GM19372 (cell line): ENCODE measurements at regions not wholly inside any gene's neighbourhood (a gene's known extent, or its start where the extent isn't known, plus 50 kb on each side); places are given as distances from the start of the nearest gene placed in this dataset.

ENCODE experiments used
- ATAC-seq: cut with Tn5 transposase; IDR thresholded peaks from one replicate; pipeline ENCODE4 v1.9.1; 2021; ENCODE audit warnings: mild to moderate bottlenecking, low read depth, moderate library complexity; ENCODE audit not compliant: unreplicated experiment

DNA sequence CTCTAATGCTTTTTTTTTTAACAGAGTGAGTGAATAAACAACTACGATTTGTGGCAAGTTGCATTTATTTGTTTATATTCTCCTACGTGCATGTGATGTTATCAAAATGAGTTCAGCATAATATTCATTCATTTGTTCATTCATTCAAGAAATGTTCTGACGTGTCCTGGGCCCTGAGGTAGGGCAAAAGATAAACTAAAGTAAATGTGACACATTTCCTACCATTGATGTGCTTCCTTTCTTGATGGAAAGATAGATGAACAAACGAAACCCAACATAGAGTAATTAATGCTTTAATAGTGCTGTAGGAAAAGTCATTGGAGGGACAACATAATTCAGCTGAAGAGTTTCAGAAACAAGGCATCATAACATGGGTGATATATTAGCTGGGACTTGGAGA lies 261.5 kb upstream of the KCNMB2 start:
- ATAC-seq, result no peak

GRCh38 chr3:178275311-178275710 lies 260.9 kb upstream of the KCNMB2 start:
- no peak for ATAC-seq

DNA sequence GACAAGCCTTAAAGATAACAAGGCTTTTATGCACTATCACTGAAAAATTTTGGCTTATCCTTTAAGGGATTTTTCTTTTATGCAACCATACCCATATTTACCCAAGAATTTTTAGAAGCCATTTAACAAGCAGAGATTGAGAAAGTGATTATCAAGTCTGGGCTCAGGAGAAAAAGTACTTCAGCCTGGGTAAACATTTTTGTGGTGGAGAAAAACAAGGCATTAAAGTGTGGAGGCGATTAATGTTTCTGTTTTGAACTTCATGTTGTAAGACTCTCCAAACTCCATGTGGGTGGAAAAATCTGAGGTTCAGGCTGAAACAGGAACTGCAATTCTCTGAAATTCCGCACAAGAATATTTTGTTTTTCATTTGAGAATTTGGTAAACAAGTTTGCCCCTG lies 260.4 kb upstream of the KCNMB2 start:
- ATAC-seq, result no peak

DNA sequence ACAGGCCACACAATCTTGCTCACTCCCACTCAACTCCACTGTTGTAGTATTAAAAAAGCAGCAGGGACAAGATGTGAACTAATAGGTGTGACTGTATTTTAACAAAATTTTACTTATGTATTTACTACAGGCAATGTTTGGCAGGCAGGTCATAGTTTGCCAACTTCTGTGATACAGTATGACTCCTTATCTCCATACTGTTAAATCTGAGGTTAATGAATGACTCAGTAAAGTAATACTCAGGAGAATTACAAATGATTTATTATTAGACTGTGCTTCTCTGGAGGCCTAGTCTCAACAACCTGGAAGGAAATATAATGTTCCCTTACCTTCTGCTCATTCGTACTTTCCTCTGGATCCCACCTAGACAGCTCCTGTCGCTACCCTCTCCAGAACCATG lies 258.6 kb upstream of the KCNMB2 start:
- ATAC-seq, result no peak

- no peak for ATAC-seq
These were observed 252.7 kb upstream of the KCNMB2 start for GRCh38 chr3:178283561-178283960.

- no peak for ATAC-seq
These were observed 252.1 kb upstream of the KCNMB2 start for GRCh38 chr3:178284181-178284580.

DNA sequence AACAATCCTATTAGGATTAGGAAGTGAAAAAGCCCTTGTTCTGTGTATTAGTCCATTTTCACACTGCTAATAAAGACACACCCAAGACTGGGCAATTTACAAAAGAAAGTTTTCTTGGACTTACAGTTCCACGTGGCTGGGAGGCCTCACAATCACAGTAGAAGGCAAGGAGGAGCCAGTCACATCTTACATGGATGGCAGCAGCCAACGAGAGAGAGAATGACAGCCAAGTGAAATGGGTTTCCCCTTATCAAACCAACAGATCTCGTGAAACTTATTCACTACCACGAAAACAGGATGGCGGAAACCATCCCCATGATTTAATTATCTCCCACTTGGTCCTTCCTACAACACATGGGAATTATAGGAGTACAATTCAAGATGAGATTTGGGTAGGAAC lies 248.2 kb upstream of the KCNMB2 start:
- no peak for ATAC-seq

DNA sequence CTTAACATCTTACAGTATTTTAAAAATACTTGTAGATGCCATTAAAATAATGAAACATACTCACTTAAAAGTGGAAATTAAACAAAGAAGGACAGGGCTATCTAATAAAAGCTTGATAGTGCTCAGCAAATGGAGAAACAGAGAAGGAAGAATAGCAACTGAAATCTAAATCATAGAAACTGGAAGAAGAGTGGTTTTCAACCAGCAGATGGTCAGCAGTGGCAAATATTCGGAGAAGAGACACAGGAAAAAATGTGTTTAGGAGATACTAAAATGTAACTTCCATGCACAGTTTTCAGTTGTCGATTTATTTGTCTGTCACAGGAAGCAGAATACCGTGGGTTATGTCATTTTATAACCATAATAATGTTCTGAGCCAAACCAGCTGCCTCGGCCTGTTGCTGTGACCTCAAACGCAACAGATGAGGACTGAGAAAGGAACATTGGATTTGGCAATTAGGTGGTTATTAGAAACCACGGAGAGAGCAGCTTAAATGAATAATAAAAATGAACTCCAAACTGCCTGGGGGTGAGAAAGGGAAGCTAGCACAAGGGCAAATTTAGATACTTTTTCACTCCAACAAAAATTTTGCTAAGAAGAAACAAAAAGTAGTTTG lies 246.6 kb upstream of the KCNMB2 start:
- ATAC-seq, result no peak

- no peak for ATAC-seq
These were observed 244.5 kb upstream of the KCNMB2 start for GRCh38 chr3:178291574-178292370.

- no peak for ATAC-seq
These were observed 240.8 kb upstream of the KCNMB2 start for GRCh38 chr3:178295292-178295912.

GRCh38 chr3:178297199-178297598 lies 239.0 kb upstream of the KCNMB2 start:
- no peak for ATAC-seq

DNA sequence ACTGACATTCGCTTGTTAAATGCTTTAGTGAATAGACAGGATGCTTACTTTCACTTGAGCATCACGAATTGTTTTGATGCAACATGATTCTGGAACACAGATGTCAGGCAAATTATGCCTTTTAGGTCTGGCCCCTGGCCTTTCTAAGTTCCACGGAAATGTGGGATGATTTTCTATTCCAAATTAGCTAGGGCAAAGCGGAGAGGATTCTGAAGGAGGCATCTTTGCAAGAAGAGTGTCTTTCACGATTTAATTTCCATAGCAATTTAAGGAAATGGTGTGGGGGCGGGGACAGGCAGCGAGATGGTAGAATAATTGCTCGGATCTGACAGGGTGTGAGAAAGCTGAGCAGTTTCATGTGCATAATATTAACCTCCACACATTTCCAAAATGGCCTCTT lies 238.5 kb upstream of the KCNMB2 start:
- no peak for ATAC-seq

DNA sequence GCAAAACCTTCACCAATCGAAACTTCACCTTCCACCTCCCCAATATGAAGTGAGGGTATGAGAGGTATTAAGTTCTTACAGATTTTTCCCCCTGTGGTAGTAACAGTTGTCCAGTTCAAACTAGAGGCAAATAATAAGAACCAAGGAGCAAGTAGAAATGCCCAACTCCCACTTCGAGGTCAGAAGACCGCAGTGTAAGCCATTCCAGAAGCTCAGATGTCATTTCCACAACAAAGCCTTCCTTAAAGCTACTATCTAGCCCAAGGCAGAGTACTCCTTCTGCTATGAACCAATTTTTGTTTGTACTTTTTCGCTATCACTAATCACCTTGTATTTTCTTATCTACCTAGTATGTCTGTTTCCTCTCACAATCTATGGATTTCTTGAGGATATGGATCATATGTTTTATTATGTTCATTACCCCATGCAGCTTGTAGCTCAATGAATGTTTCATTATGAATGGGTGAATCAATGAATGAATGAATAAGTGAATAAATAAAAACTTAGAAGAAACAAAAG lies 235.7 kb upstream of the KCNMB2 start:
- no peak for ATAC-seq

- ATAC-seq, result no peak
These were observed 233.0 kb upstream of the KCNMB2 start for GRCh38 chr3:178302966-178303930.

DNA sequence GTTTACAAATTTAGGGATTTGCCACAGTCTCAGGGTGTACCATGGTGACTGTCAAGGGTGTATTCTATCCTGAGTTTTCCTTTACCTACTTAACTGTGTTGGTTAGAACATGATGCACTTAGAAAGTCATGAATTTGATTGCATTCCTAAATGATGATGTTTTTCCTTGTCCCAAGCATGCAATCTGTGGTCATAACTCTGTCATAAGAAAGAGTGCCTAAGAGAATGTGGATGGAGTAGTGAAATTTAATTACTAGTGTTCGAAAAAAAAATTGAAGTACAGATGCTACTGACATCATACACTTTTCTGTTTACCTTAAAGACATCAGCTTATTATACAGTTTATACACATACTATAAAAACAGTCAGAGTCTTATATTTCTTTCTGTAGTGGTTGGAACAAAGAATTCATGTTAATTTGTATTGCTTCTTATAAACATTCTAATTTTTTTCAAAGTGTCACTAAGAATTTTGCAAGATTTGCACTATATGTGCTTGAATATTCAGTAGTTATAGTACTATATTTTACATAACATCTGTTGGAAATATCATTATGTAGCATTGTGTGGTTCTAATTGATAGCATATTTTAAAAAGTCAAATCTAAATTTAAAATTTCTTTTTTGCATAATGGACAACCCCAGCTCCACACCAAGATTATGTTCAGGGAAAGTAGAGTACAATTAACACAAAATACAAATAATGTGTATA lies 231.3 kb upstream of the KCNMB2 start:
- ATAC-seq, result no peak

DNA sequence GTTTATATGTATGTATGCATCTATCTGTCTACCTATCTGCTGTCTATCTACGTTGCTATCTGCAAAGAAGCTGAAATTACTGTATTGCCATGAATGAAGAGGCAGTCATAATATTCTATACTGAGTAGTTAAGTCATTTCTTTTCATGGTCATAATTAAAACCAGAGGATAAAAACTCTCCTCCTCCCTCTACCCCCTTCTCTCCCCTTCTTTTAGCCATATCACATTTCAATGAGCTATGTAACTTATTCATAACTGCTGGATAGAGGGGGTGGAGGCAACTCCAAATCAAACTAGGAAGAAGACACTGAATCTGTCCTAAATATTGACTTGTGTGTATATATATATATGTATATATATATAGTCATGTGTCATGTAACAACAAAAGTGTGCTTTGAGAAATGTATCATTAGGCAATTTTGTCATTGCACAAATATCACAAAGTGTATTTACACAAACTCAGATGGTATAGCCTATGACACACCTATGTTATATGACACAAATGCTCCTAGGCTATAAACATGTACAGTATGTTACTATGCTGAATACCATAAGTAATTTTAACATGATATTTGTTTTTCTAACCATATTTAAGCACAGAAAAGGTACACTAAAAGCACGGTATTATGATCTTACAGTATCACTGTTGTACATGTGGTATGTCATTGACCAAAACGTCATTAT lies 229.7 kb upstream of the KCNMB2 start:
- no peak for ATAC-seq

DNA sequence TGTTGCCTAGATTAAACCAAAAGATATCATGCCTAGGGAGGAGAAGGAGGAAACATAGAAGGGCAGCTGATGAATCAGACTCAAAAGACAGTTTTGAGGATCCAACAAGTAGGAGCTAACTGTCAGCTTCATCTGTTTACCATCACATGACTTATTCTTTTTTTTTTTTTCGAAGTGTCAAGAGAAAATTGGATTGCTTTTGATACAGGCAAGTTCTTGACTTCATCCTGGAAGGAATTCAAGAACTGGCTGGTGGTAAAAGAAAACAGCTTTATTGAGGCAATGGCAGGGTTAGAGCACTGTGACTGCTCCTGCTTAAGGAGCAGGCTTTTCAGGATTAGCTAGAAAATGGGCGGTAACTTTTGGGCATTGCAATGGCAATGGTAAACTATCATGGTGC lies 227.5 kb upstream of the KCNMB2 start:
- no peak for ATAC-seq

GRCh38 chr3:178310949-178311348 lies 225.3 kb upstream of the KCNMB2 start:
- no peak for ATAC-seq

DNA sequence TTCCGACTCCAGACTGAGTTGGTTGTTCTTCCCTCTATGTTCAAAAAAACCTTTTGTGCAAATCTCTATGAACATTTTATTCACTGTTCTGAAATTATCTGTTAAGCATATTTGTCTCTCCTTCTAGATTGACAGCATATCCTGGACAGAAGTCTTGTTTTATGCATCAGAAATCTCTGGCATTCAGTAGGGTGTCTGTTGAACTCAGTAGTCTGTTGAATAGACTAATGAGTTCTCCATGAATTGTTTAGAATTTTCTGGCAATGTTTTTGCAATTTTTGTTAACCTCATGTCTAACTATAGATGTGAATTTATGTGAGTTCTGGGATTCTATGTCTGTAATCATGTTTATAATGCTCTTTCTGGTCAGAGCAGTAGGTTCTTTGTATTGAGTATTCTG lies 222.5 kb upstream of the KCNMB2 start:
- ATAC-seq, result no peak
